ENCODE measurements at regions not wholly inside any gene's neighbourhood (a gene's known extent, or its start where the extent isn't known, plus 50 kb on each side); places are given as distances from the start of the nearest gene placed in this dataset.
"Not testable (repeated sequence)": the region's sequence is repeated elsewhere in the genome, so short reads cannot be mapped to it uniquely, and the experiment has no call there.

GRCh38 chr5:143953851-143954250 lies 141.9 kb downstream of the HMHB1 start:
- DNase-seq (ENCODE audit: low read depth, low spot score), result no peak

- no peak for DNase-seq (ENCODE audit: low read depth, low spot score)
Measured at GRCh38 chr5:143955141-143955540, 143.2 kb downstream of the HMHB1 start.

GRCh38 chr5:143957455-143957854 lies 145.5 kb downstream of the HMHB1 start:
- no peak for DNase-seq (ENCODE audit: low read depth, low spot score)

- no peak for DNase-seq (ENCODE audit: low read depth, low spot score)
Measured at GRCh38 chr5:143962201-143962600, 150.2 kb downstream of the HMHB1 start.

- DNase-seq (ENCODE audit: low read depth, low spot score), result no peak
Measured at GRCh38 chr5:143964919-143965318, 153.0 kb downstream of the HMHB1 start.

GRCh38 chr5:143966280-143966679 lies 154.3 kb downstream of the HMHB1 start:
- no peak for DNase-seq (ENCODE audit: low read depth, low spot score)

- no peak for DNase-seq (ENCODE audit: low read depth, low spot score)
Measured at GRCh38 chr5:143968071-143968878, 156.3 kb downstream of the HMHB1 start.

- DNase-seq (ENCODE audit: low read depth, low spot score), result no peak
Measured at GRCh38 chr5:143970159-143970558, 158.2 kb downstream of the HMHB1 start.

GRCh38 chr5:143972068-143972467 lies 160.1 kb downstream of the HMHB1 start:
- no peak for DNase-seq (ENCODE audit: low read depth, low spot score)

- no peak for DNase-seq (ENCODE audit: low read depth, low spot score)
Measured at GRCh38 chr5:143976055-143976454, 164.1 kb downstream of the HMHB1 start.

- DNase-seq (ENCODE audit: low read depth, low spot score), result no peak
Measured at GRCh38 chr5:143977891-143978461, 166.0 kb downstream of the HMHB1 start.

- no peak for DNase-seq (ENCODE audit: low read depth, low spot score)
Measured at GRCh38 chr5:143979044-143979690, 167.2 kb downstream of the HMHB1 start.

- no peak for DNase-seq (ENCODE audit: low read depth, low spot score)
Measured at GRCh38 chr5:143980506-143980905, 168.5 kb downstream of the HMHB1 start.

- not testable (repeated sequence) for DNase-seq (ENCODE audit: low read depth, low spot score)
Measured at GRCh38 chr5:143982957-143983356, 171.0 kb downstream of the HMHB1 start.

GRCh38 chr5:143985832-143986515 lies 174.0 kb downstream of the HMHB1 start:
- DNase-seq (ENCODE audit: low read depth, low spot score), result peak; percentile 5

GRCh38 chr5:143986516-143987212 lies 174.7 kb downstream of the HMHB1 start:
- no peak for DNase-seq (ENCODE audit: low read depth, low spot score)

- no peak for DNase-seq (ENCODE audit: low read depth, low spot score)
Measured at GRCh38 chr5:143987264-143987663, 175.3 kb downstream of the HMHB1 start.

GRCh38 chr5:143987751-143988560 lies 176.0 kb downstream of the HMHB1 start:
- no peak for DNase-seq (ENCODE audit: low read depth, low spot score)

GRCh38 chr5:143992496-143992895 lies 178.0 kb downstream of the YIPF5 start:
- no peak for DNase-seq (ENCODE audit: low read depth, low spot score)

GRCh38 chr5:144002876-144003275 lies 167.6 kb downstream of the YIPF5 start:
- no peak for DNase-seq (ENCODE audit: low read depth, low spot score)

- DNase-seq (ENCODE audit: low read depth, low spot score), result no peak
Measured at GRCh38 chr5:144003636-144004035, 166.8 kb downstream of the YIPF5 start.

All from ELF-1 (cell line).